IPS-11a (cell line): ENCODE measurements at regions not wholly inside any gene's neighbourhood (a gene's known extent, or its start where the extent isn't known, plus 50 kb on each side); places are given as distances from the start of the nearest gene placed in this dataset.
"Not testable (repeated sequence)": the region's sequence is repeated elsewhere in the genome, so short reads cannot be mapped to it uniquely, and the experiment has no call there.

Source experiments
- H3K4me3 ChIP-seq: one replicate; pipeline ENCODE4 v1.5.1; 2013; ENCODE audit warnings: low read depth, low read length, control low read depth

- no peak overlapping the region for H3K4me3 ChIP-seq
Measured at GRCh38 chr12:41697161-41697560, 447.5 kb downstream of the GXYLT1 start.

DNA sequence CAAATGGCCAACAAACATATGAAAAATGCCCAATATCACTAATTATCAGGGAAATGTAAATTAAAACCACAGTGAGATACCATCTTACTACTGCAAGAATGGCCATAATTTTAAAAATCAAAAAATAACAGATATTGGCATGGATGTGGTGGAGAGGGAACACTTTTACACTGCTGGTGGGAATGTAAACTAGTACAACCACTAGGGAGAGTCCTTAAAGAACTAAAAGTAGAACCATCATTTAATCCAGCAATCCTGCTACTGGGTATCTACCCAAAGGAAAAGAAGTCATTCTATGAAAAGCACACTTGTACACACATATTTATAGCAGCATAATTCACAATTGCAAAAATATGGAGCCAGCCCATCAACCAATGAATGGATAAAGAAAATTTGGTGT is 459.7 kb downstream of the GXYLT1 start:
- no peak overlapping the region for H3K4me3 ChIP-seq

DNA sequence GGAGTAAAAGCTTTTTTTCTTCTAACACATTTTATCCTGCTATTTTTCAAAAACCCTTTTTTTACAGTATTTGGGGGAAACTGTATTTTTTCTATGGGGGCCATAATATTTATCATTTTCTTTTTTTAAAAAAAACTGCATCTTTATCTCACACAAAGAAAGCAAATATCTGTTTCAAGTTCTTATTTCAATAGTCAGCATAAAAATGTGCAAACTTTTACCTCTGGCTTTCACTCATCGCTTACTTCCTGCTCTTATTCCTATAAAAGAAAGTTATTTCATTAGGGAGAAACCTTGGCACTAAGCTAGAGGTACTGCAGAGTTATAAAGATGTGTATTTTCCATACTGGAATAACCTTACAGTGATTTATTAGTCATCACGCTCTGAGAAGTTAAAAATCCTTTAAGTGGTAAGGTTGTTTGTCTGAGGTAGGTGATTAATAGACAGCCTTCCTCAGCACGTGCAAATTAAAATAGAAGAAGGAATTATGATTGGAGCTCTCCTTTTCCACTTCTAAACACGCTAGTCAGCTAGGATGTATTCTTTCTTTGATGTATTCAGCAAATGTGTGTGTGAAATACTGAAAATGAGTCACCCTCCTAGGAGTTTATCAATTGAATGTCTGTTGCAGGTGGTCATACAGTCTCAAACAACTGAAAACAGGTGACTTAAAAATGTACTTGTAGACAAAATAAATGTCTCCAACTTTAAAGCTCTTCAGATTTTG is 461.0 kb downstream of the GXYLT1 start:
- H3K4me3 ChIP-seq, result no peak overlapping the region

DNA sequence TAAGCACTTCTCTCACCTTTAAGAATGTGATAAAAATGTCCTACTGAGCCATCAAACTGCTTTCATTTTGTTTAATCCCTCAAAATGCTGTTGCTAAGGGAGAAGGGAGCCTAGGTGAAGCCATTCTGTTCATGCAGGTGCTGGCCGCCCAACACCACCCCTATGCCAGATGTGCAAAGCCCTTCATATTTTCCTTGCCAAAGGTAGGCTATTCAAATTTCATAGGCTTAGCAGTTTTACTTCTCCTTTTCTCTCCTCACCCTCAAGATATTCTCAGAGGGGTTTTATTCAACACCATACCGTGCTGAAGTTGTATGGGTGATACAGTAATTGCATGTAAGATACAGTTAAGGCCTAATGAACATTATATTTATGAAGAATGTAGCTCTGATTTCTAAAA is 461.7 kb downstream of the GXYLT1 start:
- no peak overlapping the region for H3K4me3 ChIP-seq

DNA sequence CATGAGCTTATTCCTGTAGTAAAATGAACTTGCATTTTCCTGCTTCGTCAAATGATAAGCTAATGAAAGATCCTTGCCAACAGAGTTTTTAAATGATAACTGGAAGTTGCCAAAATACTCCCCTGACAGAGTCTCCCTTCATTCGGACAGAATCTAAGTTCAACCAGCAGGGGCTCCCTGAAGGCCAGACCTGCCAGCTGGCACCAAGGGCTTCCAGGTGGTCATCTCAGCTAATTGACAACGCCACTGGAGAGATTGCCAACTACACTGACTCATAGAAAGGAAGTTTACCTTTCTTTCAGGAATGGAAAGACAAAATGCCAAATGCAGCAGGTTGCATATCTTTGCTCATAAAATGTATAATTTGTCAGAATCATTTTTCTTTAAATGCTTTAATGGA is 462.8 kb downstream of the GXYLT1 start:
- no peak overlapping the region for H3K4me3 ChIP-seq

DNA sequence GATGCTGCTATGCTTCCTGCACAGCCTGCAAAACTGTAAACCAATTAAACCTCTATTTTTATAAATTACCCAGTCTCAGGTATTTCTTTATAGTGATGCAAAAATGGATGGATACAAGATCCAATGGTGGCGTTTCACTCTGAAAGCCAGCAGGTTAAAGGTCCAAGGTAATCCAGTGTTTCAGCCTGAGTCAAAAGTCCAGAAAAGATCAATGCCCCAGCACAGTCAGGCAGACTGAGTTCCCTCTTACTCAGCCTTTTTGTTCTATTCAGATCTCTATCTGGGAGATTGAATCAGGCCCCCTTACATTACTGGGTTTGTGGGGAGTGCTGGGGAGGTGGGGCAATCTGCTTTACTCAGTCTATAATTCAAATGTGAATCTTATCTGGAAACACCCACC is 464.5 kb downstream of the GXYLT1 start:
- no peak overlapping the region for H3K4me3 ChIP-seq

GRCh38 chr12:41663598-41664265 is 475.6 kb downstream of the PDZRN4 start:
- H3K4me3 ChIP-seq, result no peak overlapping the region

- H3K4me3 ChIP-seq, result no peak overlapping the region
Measured at GRCh38 chr12:41661141-41661765, 473.1 kb downstream of the PDZRN4 start.

DNA sequence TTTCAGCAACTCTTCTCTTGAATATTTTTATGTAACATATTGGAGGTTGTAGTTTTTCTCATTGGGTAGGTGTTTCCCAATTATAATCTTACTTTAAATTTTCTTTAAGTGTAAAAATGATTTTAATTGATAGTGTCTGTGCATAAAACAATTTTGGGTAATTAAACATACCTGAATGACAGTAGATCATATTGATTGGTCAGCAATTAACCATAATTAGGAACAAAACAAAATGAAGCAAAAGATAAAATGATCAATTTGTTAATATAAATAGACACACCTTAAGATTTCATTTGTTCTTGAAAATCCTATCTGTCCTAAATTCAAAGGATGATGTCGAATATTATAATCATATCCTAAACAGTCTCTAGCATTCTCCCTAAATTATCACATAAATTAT is 468.3 kb downstream of the PDZRN4 start:
- no peak overlapping the region for H3K4me3 ChIP-seq

- no peak overlapping the region for H3K4me3 ChIP-seq
Measured at GRCh38 chr12:41653386-41654326, 465.5 kb downstream of the PDZRN4 start.

- H3K4me3 ChIP-seq, result no peak overlapping the region
Measured at GRCh38 chr12:41652981-41653380, 464.9 kb downstream of the PDZRN4 start.

- H3K4me3 ChIP-seq, result no peak overlapping the region
Measured at GRCh38 chr12:41645624-41646023, 457.5 kb downstream of the PDZRN4 start.

DNA sequence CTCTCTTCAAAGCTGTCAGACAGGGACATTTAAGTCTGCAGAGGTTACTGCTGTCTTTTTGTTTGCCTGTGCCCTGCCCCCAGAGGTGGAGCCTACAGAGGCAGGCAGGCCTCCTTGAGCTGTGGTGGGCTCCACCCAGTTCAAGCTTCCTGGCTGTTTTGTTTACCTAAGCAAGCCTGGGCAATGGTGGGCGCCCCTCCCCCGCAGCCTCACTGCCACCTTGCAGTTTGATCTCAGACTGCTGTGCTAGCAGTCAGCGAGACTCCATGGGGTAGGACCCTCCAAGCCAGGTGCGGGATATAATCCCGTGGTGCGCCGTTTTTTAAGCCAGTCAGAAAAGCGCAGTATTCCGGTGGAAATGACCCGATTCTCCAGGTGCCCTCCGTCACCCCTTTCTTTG is 454.7 kb downstream of the PDZRN4 start:
- not testable (repeated sequence) for H3K4me3 ChIP-seq

- no peak overlapping the region for H3K4me3 ChIP-seq
Measured at GRCh38 chr12:41636653-41637052, 448.5 kb downstream of the PDZRN4 start.

GRCh38 chr12:41635626-41636364 is 447.7 kb downstream of the PDZRN4 start:
- no peak overlapping the region for H3K4me3 ChIP-seq

- H3K4me3 ChIP-seq, result no peak overlapping the region
Measured at GRCh38 chr12:41634091-41634490, 446.0 kb downstream of the PDZRN4 start.

DNA sequence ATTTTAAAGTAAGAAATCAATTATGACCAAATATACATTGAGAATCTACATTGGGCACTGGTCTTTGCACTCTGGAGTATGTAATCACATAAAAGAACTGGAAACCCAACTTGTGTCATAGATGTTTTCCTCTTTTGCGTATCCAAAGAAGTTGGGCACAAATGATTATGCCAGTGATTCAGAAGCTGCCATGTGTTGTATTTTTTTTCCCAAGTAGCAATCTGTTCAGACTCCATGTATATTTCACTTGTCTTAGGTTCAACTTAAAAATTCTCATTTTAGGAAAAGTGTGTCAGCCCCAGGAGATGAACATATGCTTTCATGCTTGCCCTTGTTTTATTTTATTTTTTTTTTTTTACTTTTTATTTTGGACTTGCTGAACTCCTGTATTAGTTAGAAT is 441.5 kb downstream of the PDZRN4 start:
- no peak overlapping the region for H3K4me3 ChIP-seq

GRCh38 chr12:41627476-41627875 is 439.4 kb downstream of the PDZRN4 start:
- no peak overlapping the region for H3K4me3 ChIP-seq

DNA sequence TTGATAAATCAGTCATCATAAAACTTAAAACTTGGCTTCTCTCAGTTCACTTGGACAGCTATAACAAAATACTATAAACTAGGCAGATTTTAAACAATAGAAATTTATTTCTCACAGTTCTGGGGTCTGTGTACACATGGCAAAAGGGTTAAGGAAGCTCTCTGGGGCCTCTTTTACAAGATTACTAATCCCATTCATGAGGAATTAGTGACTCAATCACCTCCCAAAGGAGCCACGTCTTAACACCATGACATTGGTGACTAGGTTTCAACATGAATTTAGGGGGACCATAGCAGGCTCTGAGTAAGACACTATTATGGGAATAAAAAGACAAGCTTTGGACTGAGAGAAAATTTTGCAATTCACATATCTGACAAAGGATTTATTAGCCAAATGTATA is 436.5 kb downstream of the PDZRN4 start:
- H3K4me3 ChIP-seq, result no peak overlapping the region
